Tibial nerve (tissue), 3 donors: ENCODE measurements at regions not wholly inside any gene's neighbourhood (a gene's known extent, or its start where the extent isn't known, plus 50 kb on each side); places are given as distances from the start of the nearest gene placed in this dataset.

Experiments
- CTCF ChIP-seq, 5 experiments: fragments of 200-600 bp in 3 of 5; fragments of 450-650 bp in 2 of 5; sonication (generic) in 3 of 5; IDR thresholded peaks; one replicate each; pipeline ENCODE4 v1.5.1; 2016 to 2019; ENCODE audit warnings: antibody characterized with exemption in 5 of 5, mild to moderate bottlenecking in 3 of 5, moderate library complexity in 2 of 5
- POLR2A ChIP-seq, 2 donors: fragments of 450-650 bp; IDR thresholded peaks; one replicate each; pipeline ENCODE4 v1.6.1; 2017; ENCODE audit warnings: antibody characterized with exemption in 2 of 2, mild to moderate bottlenecking in 2 of 2, moderate library complexity in 2 of 2

- TF ChIP-seq POLR2A (IDR thresholded peaks at IDR 0.05) (no peak), CTCF (IDR thresholded peaks at IDR 0.05) (no peak)
Observed at GRCh38 chr7:36037121-36037662, 115.9 kb upstream of the EEPD1 start.
